ENCODE measurements at regions not wholly inside any gene's neighbourhood (a gene's known extent, or its start where the extent isn't known, plus 50 kb on each side); places are given as distances from the start of the nearest gene placed in this dataset.

DNA sequence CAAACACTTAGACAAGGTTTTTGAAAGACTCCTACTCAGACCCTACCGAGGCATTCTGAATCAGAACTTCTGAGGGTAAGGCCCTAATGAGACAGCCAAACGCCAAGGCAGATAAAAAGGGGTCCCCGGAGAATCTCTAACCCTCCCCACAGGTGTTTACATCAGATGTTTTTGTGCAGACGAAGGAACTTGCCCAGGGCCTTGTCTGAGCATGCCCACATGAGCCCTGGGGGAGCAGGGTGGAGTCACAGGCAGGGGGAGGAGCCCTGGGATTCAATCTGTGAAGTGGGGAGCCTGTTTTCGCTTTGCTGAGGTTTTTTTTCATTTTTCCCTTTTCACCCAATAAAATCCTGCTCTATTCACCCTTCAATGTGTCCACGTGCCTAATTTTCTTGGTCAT is 61.6 kb upstream of the MED4 start:
- no peaks in the 10 kb centered on the region for H3K9me3 ChIP-seq
- peak overlapping the region in 3 of 4 donors; percentile 48 to 84 (median 69) for H3K27ac ChIP-seq
- H3K4me3 ChIP-seq, result no peak overlapping the region
- H3K27me3 ChIP-seq, result no peaks in the 10 kb centered on the region
- DNase-seq (peak in 1 of 2 donors; percentile 45), ATAC-seq (ENCODE audit: low FRiP score in 2 of 2) (peak in 1 of 2 donors; percentile 35)
- 82 to 84% methylated on average over 6 of the region's 6 CpGs for WGBS, 2 donors
- peaks cover 8 to 48% (median 38%) of the 10 kb centered on the region in 4 donors for H3K4me1 ChIP-seq
- H3K36me3 ChIP-seq, result no peaks in the 10 kb centered on the region
- TF ChIP-seq EP300 (IDR thresholded peaks at IDR 0.05) (no peak), POLR2AphosphoS5 (IDR thresholded peaks at IDR 0.05) (no peak), POLR2A (IDR thresholded peaks at IDR 0.05) (no peak), CTCF (IDR thresholded peaks at IDR 0.05) (no peak)

DNA sequence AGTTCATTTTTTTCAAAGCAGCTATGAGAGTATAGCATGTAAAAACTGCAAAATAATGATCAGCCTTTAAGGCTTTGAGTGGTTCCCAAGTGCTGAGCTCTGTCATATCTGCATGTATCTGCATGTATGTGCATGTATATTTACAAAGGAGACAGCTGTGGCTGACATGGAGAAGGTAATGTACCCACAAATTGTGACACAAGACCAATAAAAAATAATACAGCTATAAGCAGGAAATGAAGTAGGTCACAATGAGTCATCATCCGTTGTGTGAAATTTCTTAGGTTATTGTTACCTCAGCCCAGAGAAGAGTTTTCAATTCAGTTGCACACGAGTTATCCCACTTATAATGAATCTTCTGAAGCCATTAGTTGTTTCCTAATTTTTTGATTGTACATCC is 60.9 kb upstream of the MED4 start:
- no peaks in the 10 kb centered on the region for H3K27me3 ChIP-seq
- no peak overlapping the region for H3K4me3 ChIP-seq
- peaks cover 8 to 42% (median 33%) of the 10 kb centered on the region in 4 donors for H3K4me1 ChIP-seq
- DNase-seq (no peak), ATAC-seq (ENCODE audit: low FRiP score in 2 of 2) (peak; percentile 53 to 78)
- H3K9me3 ChIP-seq, result no peaks in the 10 kb centered on the region
- peak overlapping the region; percentile 48 to 84 (median 68) for H3K27ac ChIP-seq
- WGBS, 2 donors, result 40 to 43% methylated on average over 2 of the region's 2 CpGs
- TF ChIP-seq EP300 (IDR thresholded peaks at IDR 0.05) (peak in 2 of 4 donors; percentile 23 to 45), POLR2AphosphoS5 (IDR thresholded peaks at IDR 0.05) (no peak), POLR2A (IDR thresholded peaks at IDR 0.05) (no peak)
- H3K36me3 ChIP-seq, result no peaks in the 10 kb centered on the region

GRCh38 chr13:48154671-48155070 is 59.8 kb upstream of the MED4 start:
- Histone ChIP-seq H3K4me1 (peaks cover 8 to 34% (median 26%) of the 10 kb centered on the region in 4 donors), H3K36me3 (no peaks in the 10 kb centered on the region), H3K9me3 (no peaks in the 10 kb centered on the region), H3K4me3 (no peak overlapping the region), H3K27ac (peak overlapping the region in 2 of 4 donors; percentile 22 to 84), H3K27me3 (no peaks in the 10 kb centered on the region)
- DNase-seq (no peak), ATAC-seq (ENCODE audit: low FRiP score in 2 of 2) (peak in 1 of 2 donors; percentile 5)
- WGBS, 2 donors, result 92 to 93% methylated on average over 6 of the region's 6 CpGs
- TF ChIP-seq CTCF (IDR thresholded peaks at IDR 0.05), result no peak
- TF ChIP-seq POLR2AphosphoS5 (IDR thresholded peaks at IDR 0.05), result no peak
- no peak for TF ChIP-seq POLR2A (IDR thresholded peaks at IDR 0.05)
- no peak for TF ChIP-seq EP300 (IDR thresholded peaks at IDR 0.05)

DNA sequence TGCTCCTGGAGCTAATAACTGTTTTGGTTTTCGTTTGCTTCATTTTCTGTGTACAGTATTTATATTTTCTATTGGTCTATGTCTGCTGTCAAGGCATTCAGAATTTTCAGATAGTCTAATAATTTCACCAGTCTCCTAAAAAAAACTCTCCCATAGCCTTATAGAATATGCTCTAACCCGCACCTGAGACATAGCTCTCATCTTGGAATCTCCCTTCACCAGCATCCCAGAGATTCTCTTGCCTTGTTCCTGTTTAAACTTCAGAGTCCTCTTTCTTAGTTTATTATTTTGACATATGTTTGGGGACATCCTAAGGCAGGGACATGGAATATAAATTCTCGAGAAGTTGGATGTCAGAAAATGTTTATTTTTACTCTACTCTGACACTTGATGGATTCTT is 58.3 kb upstream of the MED4 start:
- ATAC-seq (ENCODE audit: low FRiP score in 2 of 2) (no peak), DNase-seq (no peak)
- Histone ChIP-seq H3K36me3 (no peaks in the 10 kb centered on the region), H3K4me1 (peaks cover 6 to 19% (median 17%) of the 10 kb centered on the region in 4 donors), H3K9me3 (no peaks in the 10 kb centered on the region), H3K27me3 (no peaks in the 10 kb centered on the region), H3K27ac (no peak overlapping the region), H3K4me3 (no peak overlapping the region)
- 71 to 79% methylated on average over 3 of the region's 3 CpGs for WGBS, 2 donors
- TF ChIP-seq CTCF (IDR thresholded peaks at IDR 0.05) (no peak), POLR2A (IDR thresholded peaks at IDR 0.05) (no peak), POLR2AphosphoS5 (IDR thresholded peaks at IDR 0.05) (no peak), EP300 (IDR thresholded peaks at IDR 0.05) (no peak)

- H3K27me3 ChIP-seq, result no peaks in the 10 kb centered on the region
- WGBS, 2 donors, result 56 to 69% methylated on average over 5 of the region's 5 CpGs
- ATAC-seq (ENCODE audit: low FRiP score in 2 of 2) (no peak), DNase-seq (no peak)
- H3K4me3 ChIP-seq, result no peak overlapping the region
- no peaks in the 10 kb centered on the region for H3K9me3 ChIP-seq
- no peak for TF ChIP-seq EP300 (IDR thresholded peaks at IDR 0.05)
- H3K36me3 ChIP-seq, result no peaks in the 10 kb centered on the region
- H3K27ac ChIP-seq, result peak overlapping the region in 3 of 4 donors; percentile 3 to 50 (median 17)
- H3K4me1 ChIP-seq, result peaks cover 4 to 12% (median 11%) of the 10 kb centered on the region in 4 donors
These were observed 56.7 kb upstream of the MED4 start for GRCh38 chr13:48151363-48152161.

Measured in upper lobe of left lung (tissue), 6 donors.